Hematopoietic multipotent progenitor cell treated with erythropoietin and hydrocortisone succinate and interleukin-3 and kit ligand, for 17 days (in vitro differentiated cells): ENCODE measurements at regions not wholly inside any gene's neighbourhood (a gene's known extent, or its start where the extent isn't known, plus 50 kb on each side); places are given as distances from the start of the nearest gene placed in this dataset.
"Not testable (repeated sequence)": the region's sequence is repeated elsewhere in the genome, so short reads cannot be mapped to it uniquely, and the experiment has no call there.

Source experiments
- DNase-seq: peaks from one replicate; pipeline ENCODE4 v3.0.0-alpha.2; 2015; ENCODE audit warnings: low spot score

DNA sequence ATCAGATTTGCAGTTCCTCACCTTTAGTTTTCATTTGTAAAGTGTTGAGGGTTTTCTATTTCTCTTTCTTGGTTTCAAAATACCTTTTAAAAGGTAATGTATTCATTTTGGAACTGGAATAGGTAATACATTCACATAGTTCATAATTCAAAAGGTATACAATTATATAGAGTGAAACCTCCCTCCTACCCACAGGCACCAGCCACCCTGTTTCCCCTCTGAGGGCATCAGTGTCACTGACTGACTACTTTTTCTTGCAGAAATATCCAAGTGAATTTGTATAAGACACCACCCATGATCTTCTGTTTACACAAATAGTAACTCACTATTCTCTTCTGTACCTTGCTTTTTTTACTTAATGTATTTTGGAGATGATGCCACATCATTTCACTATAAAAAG lies 139.6 kb upstream of the EGLN3 start:
- DNase-seq = no peak

- DNase-seq = no peak
Observed at GRCh38 chr14:34088914-34089313, 138.0 kb upstream of the EGLN3 start.

DNA sequence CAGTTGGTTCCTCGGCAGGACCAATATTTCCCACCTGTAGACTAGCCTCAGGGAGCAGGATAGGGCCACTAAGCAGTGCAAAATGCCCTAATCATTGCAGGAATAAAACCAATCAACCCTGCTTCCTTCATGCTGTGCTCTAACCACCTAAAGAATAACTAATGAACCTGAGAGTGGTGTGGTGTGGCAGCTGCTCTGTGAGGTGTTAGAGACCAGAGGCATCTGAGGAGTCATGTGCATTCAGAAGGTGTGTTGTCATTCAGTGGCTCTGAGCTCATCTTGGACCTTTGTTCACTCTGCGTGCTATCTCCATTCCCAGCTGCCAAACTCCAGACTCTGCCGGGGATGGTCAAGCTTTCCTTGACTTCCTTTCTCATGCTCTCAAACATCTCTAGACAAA lies 136.7 kb upstream of the EGLN3 start:
- DNase-seq = no peak

GRCh38 chr14:34086223-34086757 lies 135.4 kb upstream of the EGLN3 start:
- DNase-seq = no peak

DNA sequence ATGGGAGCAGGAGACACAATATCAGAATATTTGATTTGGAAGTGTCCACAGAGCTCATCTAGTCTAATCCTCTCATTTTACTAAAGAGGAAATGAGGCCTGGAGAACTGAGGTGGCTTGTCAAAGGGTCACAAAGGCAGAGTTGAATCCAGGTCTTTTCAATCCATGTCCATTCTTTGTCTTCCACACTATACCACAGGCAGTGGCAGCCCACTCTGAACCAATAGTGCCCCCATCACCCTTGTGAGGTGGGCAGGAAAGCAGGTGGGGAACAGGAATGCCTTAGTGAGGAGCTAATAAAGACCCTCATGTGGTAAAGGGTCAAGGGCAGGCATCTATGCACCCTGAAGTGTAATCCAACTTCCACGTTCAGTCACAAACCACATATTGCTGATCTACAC lies 134.8 kb upstream of the EGLN3 start:
- DNase-seq = no peak

DNA sequence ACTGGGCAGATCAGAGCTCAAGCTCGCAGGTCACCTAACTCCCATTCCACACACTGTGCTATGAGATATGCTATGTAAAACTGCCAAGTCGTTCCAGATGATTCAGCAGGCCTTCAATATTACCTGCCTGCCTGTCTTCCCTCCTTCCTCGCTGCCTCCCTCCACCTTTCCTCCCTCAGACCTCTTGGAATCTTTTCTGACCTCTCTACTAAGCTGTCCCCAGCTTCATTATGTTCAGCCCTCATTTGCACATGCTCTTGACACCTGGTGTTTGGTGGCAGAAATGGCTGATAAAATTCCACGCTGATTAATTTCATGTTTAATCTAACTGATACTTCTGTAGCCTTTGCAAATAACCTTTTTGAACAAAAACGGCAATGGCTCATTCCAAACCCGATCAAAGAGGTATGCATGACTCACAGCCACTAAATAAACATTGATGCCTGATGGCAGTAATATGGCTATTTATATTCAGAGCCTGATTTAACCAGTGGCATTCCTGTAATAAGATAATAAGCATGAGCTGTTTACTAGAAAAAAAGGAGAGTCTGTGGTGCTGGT lies 130.8 kb upstream of the EGLN3 start:
- no peak for DNase-seq

GRCh38 chr14:34081101-34081575 lies 130.3 kb upstream of the EGLN3 start:
- DNase-seq = no peak

GRCh38 chr14:34079643-34080042 lies 128.8 kb upstream of the EGLN3 start:
- DNase-seq = not testable (repeated sequence)

DNA sequence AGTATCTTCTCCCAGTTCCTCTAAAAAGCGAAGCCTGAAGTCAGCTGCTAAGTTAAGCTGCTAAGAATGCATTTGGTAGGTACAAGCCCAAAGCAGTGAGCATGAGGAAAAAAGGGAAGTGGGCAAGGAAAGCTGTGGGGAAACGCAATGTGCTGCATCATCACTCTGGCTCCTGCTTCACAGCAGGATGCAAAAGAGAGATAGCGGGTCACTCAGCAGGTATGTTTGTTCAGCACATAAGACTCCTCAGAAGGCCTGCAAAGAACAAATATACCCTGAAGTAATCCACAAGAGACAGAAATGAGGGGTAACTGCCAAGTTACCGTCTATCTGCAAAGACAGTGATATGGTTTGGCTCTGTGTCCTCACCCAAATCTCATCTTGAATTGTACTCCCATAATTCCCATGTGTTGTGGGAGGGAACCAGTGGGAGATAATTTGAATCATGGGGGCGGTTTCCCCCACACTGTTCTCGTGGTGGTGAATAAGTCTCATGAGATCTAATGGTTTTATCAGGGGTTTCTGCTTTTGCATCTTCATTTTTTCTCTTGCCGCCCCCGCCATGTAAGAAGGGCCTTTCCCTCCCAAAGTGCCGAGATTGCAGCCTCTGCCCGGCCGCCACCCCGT lies 127.4 kb upstream of the EGLN3 start:
- DNase-seq = no peak

DNA sequence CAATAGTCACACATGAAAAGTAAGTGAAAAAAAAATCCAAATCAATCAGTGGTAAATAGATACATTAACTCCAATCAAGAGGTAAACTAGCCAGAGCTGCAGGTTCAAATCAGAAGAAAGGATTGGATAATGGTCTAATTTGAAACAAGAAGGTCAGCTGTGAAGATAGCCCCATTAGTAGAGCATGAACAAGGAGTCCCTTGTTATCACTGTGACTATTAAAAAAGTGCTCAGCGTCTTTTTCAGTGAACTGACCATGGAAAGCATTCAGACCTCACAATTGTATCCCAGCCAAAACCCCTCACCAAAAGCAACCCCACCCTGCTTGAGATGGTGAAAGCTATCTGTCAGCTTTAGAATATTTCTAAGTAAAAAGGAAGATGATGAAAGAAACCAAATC lies 125.0 kb upstream of the EGLN3 start:
- no peak for DNase-seq

- DNase-seq = no peak
Observed at GRCh38 chr14:34075042-34075744, 124.3 kb upstream of the EGLN3 start.

DNA sequence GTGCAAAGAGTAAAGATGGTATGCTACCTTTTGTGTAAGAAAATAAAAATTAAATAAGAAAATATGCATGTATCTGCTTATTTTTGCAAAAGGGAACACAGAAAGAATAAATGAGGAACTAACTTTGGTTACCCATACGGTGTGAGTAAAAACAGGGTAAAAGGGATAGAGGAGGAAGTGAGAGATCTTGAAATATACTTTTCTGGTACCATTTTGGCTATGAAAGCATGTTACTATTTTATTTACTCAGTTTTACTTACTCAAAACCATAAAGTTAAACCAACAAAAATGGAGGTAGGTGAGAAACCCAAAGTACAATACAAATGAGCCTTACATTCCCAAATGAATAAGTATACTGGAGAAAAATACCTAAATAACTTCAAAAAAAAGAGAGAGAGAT lies 122.0 kb upstream of the EGLN3 start:
- no peak for DNase-seq

DNA sequence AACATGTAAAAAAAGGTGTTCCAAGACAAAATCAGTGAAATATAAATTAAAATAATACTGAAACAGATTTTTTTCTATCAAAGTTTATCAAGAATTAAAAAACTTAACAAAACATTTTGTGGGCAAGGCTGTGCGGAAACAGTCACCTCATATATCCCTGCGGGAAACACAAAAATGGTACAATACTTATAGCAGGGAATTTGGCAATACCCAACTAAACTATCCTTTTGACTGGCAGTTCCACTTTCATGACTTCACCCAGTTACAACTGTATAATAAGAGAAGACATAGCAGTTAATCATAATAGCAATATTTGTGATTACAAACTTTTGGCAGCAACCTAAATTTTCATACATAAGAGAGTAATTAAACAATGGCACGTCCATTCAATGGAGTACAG lies 121.5 kb upstream of the EGLN3 start:
- no peak for DNase-seq

GRCh38 chr14:34070917-34071407 lies 120.1 kb upstream of the EGLN3 start:
- no peak for DNase-seq

- no peak for DNase-seq
Observed at GRCh38 chr14:34069854-34070582, 119.1 kb upstream of the EGLN3 start.

DNA sequence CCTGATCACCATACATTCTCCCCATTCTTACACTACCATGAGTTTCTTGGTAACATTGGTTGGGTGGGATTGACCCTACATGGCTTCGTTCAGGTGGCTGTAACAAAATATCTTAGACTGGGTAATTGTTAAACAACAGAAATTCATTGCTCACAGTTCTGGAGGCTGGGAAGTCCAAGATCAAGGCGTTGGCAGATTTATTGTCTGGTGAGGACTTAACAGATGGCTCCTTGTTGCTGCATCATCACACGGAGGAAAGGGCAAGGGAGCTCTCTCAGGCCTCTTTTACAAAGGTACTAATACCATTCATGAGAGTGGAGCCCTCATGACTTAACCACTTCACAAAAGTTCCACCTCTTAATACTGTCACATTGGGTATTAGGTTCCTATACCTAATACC lies 116.7 kb upstream of the EGLN3 start:
- DNase-seq = no peak

DNA sequence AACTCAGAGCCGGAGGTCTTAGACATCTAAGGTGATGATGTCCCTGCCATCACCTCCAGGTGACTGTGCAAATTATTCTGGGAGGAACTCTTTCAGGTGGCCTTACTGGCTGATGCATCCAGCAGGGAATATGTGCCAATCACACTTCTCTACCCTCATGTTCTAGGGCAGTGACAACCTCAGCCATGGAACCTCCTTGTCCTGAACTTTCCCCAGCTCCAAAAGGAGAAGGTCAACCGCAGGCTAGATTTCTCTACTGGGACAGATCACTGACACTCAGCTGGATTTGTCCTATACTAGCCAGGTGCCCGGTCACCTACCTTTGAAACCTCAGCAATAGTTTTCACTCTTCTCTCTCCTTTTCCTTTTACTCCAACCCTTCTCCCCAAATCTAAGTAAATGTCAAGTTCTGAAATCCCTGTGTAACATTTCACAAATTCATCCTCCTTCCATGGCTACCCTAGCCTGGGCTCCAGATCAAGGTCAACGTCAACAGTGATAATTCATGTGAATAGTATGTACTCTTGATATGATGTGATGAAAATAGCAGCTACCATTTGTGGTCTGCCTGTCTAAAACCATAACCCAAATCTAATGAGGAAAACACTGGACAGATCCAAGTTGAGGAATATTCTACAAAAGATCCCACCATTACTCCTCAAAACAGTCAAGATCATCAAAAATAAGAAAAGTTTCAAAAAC lies 115.0 kb upstream of the EGLN3 start:
- DNase-seq = no peak

GRCh38 chr14:34065236-34065635 lies 114.4 kb upstream of the EGLN3 start:
- DNase-seq = no peak

DNA sequence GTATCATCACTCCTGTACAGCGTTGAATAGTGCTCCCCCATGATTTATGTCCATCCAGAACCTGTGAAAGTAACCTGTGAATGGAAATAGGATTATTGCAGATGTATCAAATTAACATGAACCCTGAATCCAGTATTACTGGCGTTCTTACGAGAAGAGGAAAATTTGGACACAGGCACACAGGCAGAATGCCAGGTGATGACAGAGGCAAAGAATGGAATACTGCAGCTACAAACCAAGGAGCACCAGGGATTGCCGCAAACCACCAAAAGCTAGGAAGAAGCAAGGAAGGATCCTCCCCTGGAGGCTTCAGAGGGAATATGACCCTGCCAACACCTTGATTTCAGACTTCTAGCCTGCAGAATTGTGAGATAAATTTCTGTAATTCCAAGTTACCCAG lies 113.5 kb upstream of the EGLN3 start:
- no peak for DNase-seq

GRCh38 chr14:34063470-34064164 lies 112.7 kb upstream of the EGLN3 start:
- no peak for DNase-seq

DNA sequence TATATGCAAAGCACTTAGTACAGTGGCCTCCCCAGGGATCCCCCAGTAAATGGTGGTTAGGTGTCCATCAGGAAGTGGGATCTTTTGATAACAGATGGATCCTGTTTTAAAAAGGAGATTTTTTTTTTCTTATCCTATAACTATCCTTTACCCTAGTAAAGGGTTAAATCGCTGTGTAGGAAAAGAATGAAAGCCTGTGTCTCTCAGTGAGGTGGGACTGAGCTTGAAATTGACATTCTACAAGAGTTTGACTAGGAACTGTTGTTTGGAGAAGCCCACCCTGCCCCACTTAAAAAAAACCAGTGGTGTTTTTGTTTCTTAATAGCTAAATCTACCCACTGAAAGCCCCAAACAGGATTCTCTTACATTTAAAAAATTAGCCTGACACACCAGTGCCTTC lies 112.2 kb upstream of the EGLN3 start:
- DNase-seq = no peak
